HEK293T (cell line): ENCODE measurements at regions not wholly inside any gene's neighbourhood (a gene's known extent, or its start where the extent isn't known, plus 50 kb on each side); places are given as distances from the start of the nearest gene placed in this dataset.

Experiments used
- BHLHE40 ChIP-seq: fragments of 450-650 bp; IDR thresholded peaks from 2 replicates; pipeline ENCODE4 v1.6.1; 2016; ENCODE audit warnings: mild to moderate bottlenecking, moderate library complexity, borderline replicate concordance
- CTBP1 ChIP-seq: fragments of 450-650 bp; IDR thresholded peaks from 2 replicates; pipeline ENCODE4 v1.6.1; 2016; ENCODE audit warnings: borderline replicate concordance
- ELF4 ChIP-seq: fragments of 450-650 bp; IDR thresholded peaks from 2 replicates; pipeline ENCODE4 v1.6.1; 2017; ENCODE audit warnings: antibody characterized with exemption
- FOXA1 ChIP-seq: fragments of 450-650 bp; IDR thresholded peaks from 2 replicates; pipeline ENCODE4 v1.6.1; 2016; ENCODE audit warnings: mild to moderate bottlenecking
- FOXK2 ChIP-seq: fragments of 450-650 bp; IDR thresholded peaks from 2 replicates; pipeline ENCODE4 v1.6.1; 2016; ENCODE audit warnings: mild to moderate bottlenecking
- FOXM1 ChIP-seq: fragments of 450-650 bp; IDR thresholded peaks from 2 replicates; pipeline ENCODE4 v1.6.1; 2017; ENCODE audit warnings: mild to moderate bottlenecking, borderline replicate concordance
- HDGF ChIP-seq: fragments of 450-650 bp; IDR thresholded peaks from 2 replicates; pipeline ENCODE4 v1.6.1; 2017; ENCODE audit warnings: antibody characterized with exemption, borderline replicate concordance
- NFRKB ChIP-seq: fragments of 450-650 bp; IDR thresholded peaks from 2 replicates; pipeline ENCODE4 v1.6.1; 2016; ENCODE audit warnings: mild to moderate bottlenecking, moderate library complexity
- PKNOX1 ChIP-seq: fragments of 450-650 bp; IDR thresholded peaks from 2 replicates; pipeline ENCODE4 v1.6.1; 2016
- SP1 ChIP-seq: fragments of 450-650 bp; IDR thresholded peaks from 2 replicates; pipeline ENCODE4 v1.6.1; 2017
- SUZ12 ChIP-seq: fragments of 450-650 bp; IDR thresholded peaks from 2 replicates; pipeline ENCODE4 v1.6.1; 2016; ENCODE audit warnings: mild to moderate bottlenecking
- TARDBP ChIP-seq: fragments of 450-650 bp; IDR thresholded peaks from 2 replicates; pipeline ENCODE4 v1.6.1; 2016

GRCh38 chr12:127192391-127192790 is 1074.6 kb upstream of the TMEM132C start:
- TF ChIP-seq ELF4, result no peak
- no peak for TF ChIP-seq FOXM1
- TF ChIP-seq PKNOX1, result no peak
- no peak for TF ChIP-seq CTBP1
- no peak for TF ChIP-seq SUZ12
- no peak for TF ChIP-seq HDGF
- no peak for TF ChIP-seq BHLHE40
- TF ChIP-seq SP1, result no peak
- no peak for TF ChIP-seq NFRKB
- TF ChIP-seq TARDBP, result no peak
- TF ChIP-seq FOXK2, result no peak
- TF ChIP-seq FOXA1, result no peak
